Uterus (tissue), 3 donors: ENCODE measurements at regions not wholly inside any gene's neighbourhood (a gene's known extent, or its start where the extent isn't known, plus 50 kb on each side); places are given as distances from the start of the nearest gene placed in this dataset.

Experiments
- DNase-seq, 2 donors: peaks; one replicate each; pipeline ENCODE4 v3.0.0-alpha.2; 2019 to 2020
- H3K27ac ChIP-seq, 2 donors: fragments of 200-600 bp; sonication (generic); 1 replicate in 1 of 2; 2 replicates in 1 of 2; pipeline ENCODE4 v1.5.1; 2016 to 2018
- H3K27me3 ChIP-seq, 2 donors: fragments of 200-600 bp; sonication (generic); one replicate each; pipeline ENCODE4 v1.5.1; 2018 to 2019; ENCODE audit warnings: control low read depth in 1 of 2
- H3K36me3 ChIP-seq, 2 donors: fragments of 200-600 bp; sonication (generic); one replicate each; pipeline ENCODE4 v1.5.1; 2019; ENCODE audit warnings: control low read depth in 1 of 2
- H3K4me1 ChIP-seq, 2 donors: fragments of 200-600 bp; sonication (generic); one replicate each; pipeline ENCODE4 v1.5.1; 2018 to 2019; ENCODE audit warnings: control low read depth in 1 of 2
- H3K4me3 ChIP-seq, 2 donors: fragments of 200-600 bp; sonication (generic); 1 replicate in 1 of 2; 2 replicates in 1 of 2; pipeline ENCODE4 v1.5.1; 2018 to 2019; ENCODE audit warnings: mild to moderate bottlenecking in 1 of 2
- H3K9me3 ChIP-seq, 2 donors: fragments of 200-600 bp; sonication (generic); one replicate each; pipeline ENCODE4 v1.5.1; 2019; ENCODE audit warnings: control low read depth in 1 of 2
- CTCF ChIP-seq, 4 experiments: fragments of 200-600 bp in 2 of 4; fragments of 450-650 bp in 2 of 4; sonication (generic) in 2 of 4; IDR thresholded peaks; one replicate each; pipeline ENCODE4 v1.5.1; 2016 to 2019; ENCODE audit warnings: antibody characterized with exemption in 4 of 4, mild to moderate bottlenecking in 2 of 4, moderate library complexity in 1 of 4
- POLR2A ChIP-seq, 2 donors: fragments of 450-650 bp; IDR thresholded peaks; one replicate each; pipeline ENCODE4 v1.6.1; 2016; ENCODE audit warnings: antibody characterized with exemption in 2 of 2, mild to moderate bottlenecking in 1 of 2, moderate library complexity in 1 of 2
- intact Hi-C: fragments of 100-400 bp; cut with DNase I; formaldehyde crosslinking; loops from one replicate; pipeline ENCODE4 v1.15.1; 2023; ENCODE audit warnings: low total_unique reads
- donor health status: DM: yes; HTN: yes; CAD: no.

DNA sequence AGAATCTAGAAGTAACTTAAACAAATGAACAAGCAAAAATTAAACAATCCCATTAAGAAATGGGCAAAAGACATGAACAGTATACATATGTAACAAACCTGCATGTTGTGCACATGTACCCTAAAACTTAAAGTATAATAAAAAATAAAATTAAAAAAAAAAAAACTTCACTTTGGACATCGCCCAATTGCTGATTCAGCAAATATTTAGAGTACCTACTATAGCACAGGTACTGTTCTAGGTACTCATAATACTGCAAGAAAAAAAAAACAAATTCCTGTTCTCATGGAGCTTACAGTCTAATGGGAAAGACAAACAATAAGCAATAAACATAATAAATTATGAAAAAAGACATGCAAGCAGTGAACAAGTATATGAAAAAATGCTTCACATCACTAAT lies 501.5 kb upstream of the HS3ST5 start:
- Histone ChIP-seq H3K27ac (no peak overlapping the region), H3K27me3 (no peaks in the 10 kb centered on the region), H3K36me3 (no peaks in the 10 kb centered on the region), H3K4me1 (no peaks in the 10 kb centered on the region), H3K4me3 (no peak overlapping the region), H3K9me3 (no peaks in the 10 kb centered on the region)
- no peak for TF ChIP-seq CTCF (IDR thresholded peaks at IDR 0.05)
- TF ChIP-seq POLR2A (IDR thresholded peaks at IDR 0.05) = no peak
- no peak for DNase-seq
- intact Hi-C loops = no loop called here

DNA sequence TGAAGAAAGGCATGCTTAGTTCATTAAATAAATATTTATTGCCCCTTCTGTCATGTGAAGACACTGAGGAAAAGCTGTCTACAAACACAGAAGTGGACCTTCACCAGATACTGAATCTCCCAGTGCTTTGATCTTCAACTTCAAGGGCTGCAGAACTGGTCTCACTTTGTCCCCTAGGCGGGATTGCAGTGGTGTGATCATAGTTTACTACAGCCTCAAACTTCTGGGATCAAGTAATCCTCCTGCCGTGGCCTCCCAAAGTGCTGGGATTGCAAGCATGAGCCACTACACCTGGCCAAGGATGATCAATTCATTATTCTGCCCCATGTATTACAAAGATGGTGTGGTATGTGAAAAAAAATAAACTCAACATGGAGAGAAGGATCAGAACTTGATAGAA lies 496.2 kb upstream of the HS3ST5 start:
- H3K4me1 ChIP-seq = no peaks in the 10 kb centered on the region
- H3K36me3 ChIP-seq = no peaks in the 10 kb centered on the region
- H3K4me3 ChIP-seq = no peak overlapping the region
- intact Hi-C loops = no loop called here
- TF ChIP-seq POLR2A (IDR thresholded peaks at IDR 0.05) = no peak
- TF ChIP-seq CTCF (IDR thresholded peaks at IDR 0.05) = no peak
- no peak for DNase-seq
- H3K27ac ChIP-seq = no peak overlapping the region
- no peaks in the 10 kb centered on the region for H3K27me3 ChIP-seq
- no peaks in the 10 kb centered on the region for H3K9me3 ChIP-seq

GRCh38 chr6:114833211-114833610 lies 490.4 kb upstream of the HS3ST5 start:
- Histone ChIP-seq H3K9me3 (no peaks in the 10 kb centered on the region), H3K4me1 (no peaks in the 10 kb centered on the region), H3K36me3 (no peaks in the 10 kb centered on the region), H3K27me3 (no peaks in the 10 kb centered on the region), H3K4me3 (no peak overlapping the region), H3K27ac (no peak overlapping the region)
- no peak for TF ChIP-seq CTCF (IDR thresholded peaks at IDR 0.05)
- TF ChIP-seq POLR2A (IDR thresholded peaks at IDR 0.05) = no peak
- DNase-seq = no peak
- intact Hi-C loops = no loop called here

DNA sequence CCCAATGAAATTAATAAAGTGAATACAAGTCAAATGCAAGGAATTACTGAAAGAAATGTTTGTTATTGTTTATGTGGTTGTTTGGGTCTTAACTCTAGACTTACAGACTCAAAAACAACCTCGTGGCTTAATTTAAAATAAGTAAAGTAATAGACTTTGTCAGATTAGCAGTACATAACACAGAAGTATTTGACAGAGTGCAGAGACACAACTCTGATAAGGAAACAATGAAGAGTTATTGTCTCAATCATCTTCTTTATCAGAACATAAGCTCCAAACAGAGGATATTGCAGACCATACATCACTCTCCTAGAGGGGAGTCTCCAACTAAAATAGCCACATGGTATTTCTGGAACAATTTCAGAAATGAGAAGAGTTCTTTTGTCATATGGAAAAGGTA lies 487.7 kb upstream of the HS3ST5 start:
- H3K36me3 ChIP-seq = no peaks in the 10 kb centered on the region
- H3K27ac ChIP-seq = no peak overlapping the region
- no peaks in the 10 kb centered on the region for H3K4me1 ChIP-seq
- no peaks in the 10 kb centered on the region for H3K27me3 ChIP-seq
- intact Hi-C loops = no loop called here
- TF ChIP-seq CTCF (IDR thresholded peaks at IDR 0.05) (no peak), POLR2A (IDR thresholded peaks at IDR 0.05) (no peak)
- H3K9me3 ChIP-seq = no peaks in the 10 kb centered on the region
- H3K4me3 ChIP-seq = no peak overlapping the region
- DNase-seq = no peak

DNA sequence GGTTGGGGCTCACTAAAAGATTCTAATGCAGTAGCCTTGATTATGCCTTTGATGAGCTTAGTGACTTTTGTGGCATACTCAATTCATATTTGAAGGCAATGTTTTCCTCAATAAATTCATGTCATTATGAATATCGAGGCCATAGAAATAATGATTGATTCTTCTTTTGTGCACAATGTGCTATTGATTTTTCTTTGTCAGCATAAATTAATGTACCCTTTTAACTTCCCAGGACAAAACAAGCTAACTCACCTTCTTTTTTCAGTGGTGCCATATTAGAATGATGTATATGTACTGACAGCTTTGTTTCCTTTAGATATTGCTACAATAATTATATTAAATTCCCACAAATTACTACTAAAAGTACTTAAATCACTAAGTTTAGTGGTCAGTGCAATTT lies 484.3 kb upstream of the HS3ST5 start:
- Histone ChIP-seq H3K4me1 (no peaks in the 10 kb centered on the region), H3K27me3 (no peaks in the 10 kb centered on the region), H3K9me3 (no peaks in the 10 kb centered on the region), H3K4me3 (no peak overlapping the region), H3K36me3 (no peaks in the 10 kb centered on the region), H3K27ac (no peak overlapping the region)
- TF ChIP-seq CTCF (IDR thresholded peaks at IDR 0.05) (no peak), POLR2A (IDR thresholded peaks at IDR 0.05) (no peak)
- DNase-seq = no peak
- intact Hi-C loops = no loop called here
